ENCODE measurements at regions not wholly inside any gene's neighbourhood (a gene's known extent, or its start where the extent isn't known, plus 50 kb on each side); places are given as distances from the start of the nearest gene placed in this dataset.
A peak's percentile ranks its signal among the peaks of the same experiment; 100 is the strongest.

GRCh38 chr12:127642208-127642607 is 624.8 kb upstream of the TMEM132C start:
- no peaks in the 10 kb centered on the region for H3K36me3 ChIP-seq
- no peaks in the 10 kb centered on the region for H3K9me3 ChIP-seq (replicated peaks)
- H3K27me3 ChIP-seq = no peaks in the 10 kb centered on the region
- no peak overlapping the region for H3K4me3 ChIP-seq
- DNase-seq = no peak
- H3K27ac ChIP-seq = no peak overlapping the region
- H3K4me1 ChIP-seq = no peaks in the 10 kb centered on the region

- no peak for DNase-seq
- Histone ChIP-seq H3K4me1 (no peaks in the 10 kb centered on the region), H3K27me3 (no peaks in the 10 kb centered on the region), H3K36me3 (no peaks in the 10 kb centered on the region), H3K27ac (no peak overlapping the region), H3K4me3 (no peak overlapping the region), H3K9me3 (replicated peaks) (no peaks in the 10 kb centered on the region)
These were observed 618.6 kb upstream of the TMEM132C start for GRCh38 chr12:127648321-127648720.

GRCh38 chr12:127649961-127650360 is 617.0 kb upstream of the TMEM132C start:
- no peaks in the 10 kb centered on the region for H3K4me1 ChIP-seq
- no peak for DNase-seq

GRCh38 chr12:127650626-127651025 is 616.3 kb upstream of the TMEM132C start:
- peak; percentile 13 to 20 for DNase-seq
- Histone ChIP-seq H3K4me1 (no peaks in the 10 kb centered on the region), H3K27ac (no peak overlapping the region), H3K4me3 (no peak overlapping the region), H3K27me3 (no peaks in the 10 kb centered on the region), H3K36me3 (no peaks in the 10 kb centered on the region), H3K9me3 (replicated peaks) (no peaks in the 10 kb centered on the region)

More at GRCh38 chr12:127649961-127650360, 617.0 kb upstream of the TMEM132C start:
- H3K4me3 ChIP-seq = no peak overlapping the region
- no peaks in the 10 kb centered on the region for H3K27me3 ChIP-seq
- H3K27ac ChIP-seq = no peak overlapping the region
- H3K9me3 ChIP-seq (replicated peaks) = no peaks in the 10 kb centered on the region
- H3K36me3 ChIP-seq = no peaks in the 10 kb centered on the region

- Histone ChIP-seq H3K4me3 (no peak overlapping the region), H3K27me3 (no peaks in the 10 kb centered on the region), H3K36me3 (no peaks in the 10 kb centered on the region), H3K27ac (no peak overlapping the region), H3K9me3 (replicated peaks) (no peaks in the 10 kb centered on the region), H3K4me1 (no peaks in the 10 kb centered on the region)
- DNase-seq = no peak
These were observed 614.7 kb upstream of the TMEM132C start for GRCh38 chr12:127652281-127652680.

GRCh38 chr12:127654383-127654985 is 612.5 kb upstream of the TMEM132C start:
- H3K27me3 ChIP-seq = no peaks in the 10 kb centered on the region
- no peaks in the 10 kb centered on the region for H3K4me1 ChIP-seq
- H3K9me3 ChIP-seq (replicated peaks) = no peaks in the 10 kb centered on the region
- no peaks in the 10 kb centered on the region for H3K36me3 ChIP-seq
- no peak overlapping the region for H3K27ac ChIP-seq
- DNase-seq = no peak
- no peak overlapping the region for H3K4me3 ChIP-seq

- Histone ChIP-seq H3K27me3 (no peaks in the 10 kb centered on the region), H3K9me3 (replicated peaks) (no peaks in the 10 kb centered on the region), H3K27ac (no peak overlapping the region), H3K4me3 (no peak overlapping the region), H3K4me1 (no peaks in the 10 kb centered on the region), H3K36me3 (no peaks in the 10 kb centered on the region)
- no peak for DNase-seq
These were observed 611.3 kb upstream of the TMEM132C start for GRCh38 chr12:127655691-127656090.

GRCh38 chr12:127656266-127656665 is 610.7 kb upstream of the TMEM132C start:
- H3K9me3 ChIP-seq (replicated peaks) = no peaks in the 10 kb centered on the region
- no peaks in the 10 kb centered on the region for H3K36me3 ChIP-seq
- H3K4me3 ChIP-seq = no peak overlapping the region
- no peaks in the 10 kb centered on the region for H3K4me1 ChIP-seq
- H3K27ac ChIP-seq = no peak overlapping the region
- DNase-seq = no peak
- H3K27me3 ChIP-seq = no peaks in the 10 kb centered on the region

GRCh38 chr12:127657036-127657435 is 609.9 kb upstream of the TMEM132C start:
- Histone ChIP-seq H3K4me3 (no peak overlapping the region), H3K9me3 (replicated peaks) (no peaks in the 10 kb centered on the region), H3K27ac (no peak overlapping the region), H3K4me1 (no peaks in the 10 kb centered on the region), H3K36me3 (no peaks in the 10 kb centered on the region), H3K27me3 (no peaks in the 10 kb centered on the region)
- no peak for DNase-seq

GRCh38 chr12:127660961-127661360 is 606.0 kb upstream of the TMEM132C start:
- no peaks in the 10 kb centered on the region for H3K27me3 ChIP-seq
- H3K4me3 ChIP-seq = no peak overlapping the region
- no peaks in the 10 kb centered on the region for H3K9me3 ChIP-seq (replicated peaks)
- no peak for DNase-seq
- H3K4me1 ChIP-seq = no peaks in the 10 kb centered on the region
- no peaks in the 10 kb centered on the region for H3K36me3 ChIP-seq
- no peak overlapping the region for H3K27ac ChIP-seq

GRCh38 chr12:127663716-127664115 is 603.3 kb upstream of the TMEM132C start:
- Histone ChIP-seq H3K4me1 (no peaks in the 10 kb centered on the region), H3K9me3 (replicated peaks) (no peaks in the 10 kb centered on the region), H3K27ac (no peak overlapping the region), H3K36me3 (no peaks in the 10 kb centered on the region), H3K27me3 (no peaks in the 10 kb centered on the region), H3K4me3 (no peak overlapping the region)
- no peak for DNase-seq

- Histone ChIP-seq H3K27me3 (no peaks in the 10 kb centered on the region), H3K9me3 (replicated peaks) (no peaks in the 10 kb centered on the region), H3K36me3 (no peaks in the 10 kb centered on the region), H3K4me1 (no peaks in the 10 kb centered on the region), H3K4me3 (no peak overlapping the region), H3K27ac (no peak overlapping the region)
- no peak for DNase-seq
These were observed 602.1 kb upstream of the TMEM132C start for GRCh38 chr12:127664901-127665300.

GRCh38 chr12:127667131-127667685 is 599.8 kb upstream of the TMEM132C start:
- no peaks in the 10 kb centered on the region for H3K27me3 ChIP-seq
- H3K27ac ChIP-seq = no peak overlapping the region
- DNase-seq = no peak
- H3K9me3 ChIP-seq (replicated peaks) = no peaks in the 10 kb centered on the region
- H3K36me3 ChIP-seq = no peaks in the 10 kb centered on the region
- H3K4me1 ChIP-seq = no peaks in the 10 kb centered on the region
- no peak overlapping the region for H3K4me3 ChIP-seq

GRCh38 chr12:127670294-127670693 is 596.7 kb upstream of the TMEM132C start:
- no peaks in the 10 kb centered on the region for H3K9me3 ChIP-seq (replicated peaks)
- H3K27me3 ChIP-seq = no peaks in the 10 kb centered on the region
- H3K27ac ChIP-seq = no peak overlapping the region
- H3K36me3 ChIP-seq = no peaks in the 10 kb centered on the region
- no peaks in the 10 kb centered on the region for H3K4me1 ChIP-seq
- DNase-seq = no peak
- H3K4me3 ChIP-seq = no peak overlapping the region

GRCh38 chr12:127670796-127671195 is 596.2 kb upstream of the TMEM132C start:
- Histone ChIP-seq H3K4me1 (no peaks in the 10 kb centered on the region), H3K27me3 (no peaks in the 10 kb centered on the region), H3K9me3 (replicated peaks) (no peaks in the 10 kb centered on the region), H3K27ac (no peak overlapping the region), H3K36me3 (no peaks in the 10 kb centered on the region), H3K4me3 (no peak overlapping the region)
- DNase-seq = no peak

GRCh38 chr12:127675936-127676335 is 591.0 kb upstream of the TMEM132C start:
- Histone ChIP-seq H3K9me3 (replicated peaks) (no peaks in the 10 kb centered on the region), H3K4me3 (no peak overlapping the region), H3K27me3 (no peaks in the 10 kb centered on the region), H3K27ac (no peak overlapping the region), H3K4me1 (no peaks in the 10 kb centered on the region), H3K36me3 (no peaks in the 10 kb centered on the region)
- no peak for DNase-seq

Data from SJCRH30 (cell line).